Tibial artery (tissue), 4 donors: ENCODE measurements at regions not wholly inside any gene's neighbourhood (a gene's known extent, or its start where the extent isn't known, plus 50 kb on each side); places are given as distances from the start of the nearest gene placed in this dataset.
"Not testable (repeated sequence)": the region's sequence is repeated elsewhere in the genome, so short reads cannot be mapped to it uniquely, and the experiment has no call there.

ENCODE experiments used
- DNase-seq, 2 donors: peaks; one replicate each; pipeline ENCODE4 v3.0.0-alpha.2; 2019
- H3K27ac ChIP-seq, 2 donors: fragments of 200-600 bp; sonication (generic) in 1 of 2; 1 replicate in 1 of 2; 2 replicates in 1 of 2; pipeline ENCODE4 v1.5.1; 2018 to 2019; ENCODE audit warnings: mild to moderate bottlenecking in 1 of 2
- H3K27me3 ChIP-seq, 2 donors: fragments of 200-600 bp; sonication (generic) in 1 of 2; one replicate each; pipeline versions ENCODE4 v1.5.1 to v1.6.0; 2016 to 2019
- H3K36me3 ChIP-seq, 3 donors: fragments of 200-600 bp; sonication (generic) in 2 of 3; one replicate each; pipeline ENCODE4 v1.5.1; 2016 to 2019; ENCODE audit warnings: mild to moderate bottlenecking in 2 of 3
- H3K4me1 ChIP-seq, 4 donors: fragments of 200-600 bp; sonication (generic) in 2 of 4; 1 replicate in 3 of 4; 2 replicates in 1 of 4; pipeline ENCODE4 v1.5.1; 2016 to 2019
- H3K4me3 ChIP-seq, 2 donors: fragments of 200-600 bp; sonication (generic) in 1 of 2; 1 replicate in 1 of 2; 2 replicates in 1 of 2; pipeline ENCODE4 v1.5.1; 2018 to 2019; ENCODE audit warnings: mild to moderate bottlenecking in 2 of 2
- H3K9me3 ChIP-seq, 3 donors: fragments of 200-600 bp; sonication (generic) in 1 of 3; one replicate each; pipeline ENCODE4 v1.5.1; 2016 to 2019
- CTCF ChIP-seq, 2 experiments: fragments of 200-600 bp in 1 of 2; fragments of 450-650 bp in 1 of 2; IDR thresholded peaks; one replicate each; pipeline ENCODE4 v1.5.1; 2017 to 2019; ENCODE audit warnings: antibody characterized with exemption in 2 of 2, mild to moderate bottlenecking in 1 of 2, moderate library complexity in 1 of 2
- intact Hi-C: fragments of 100-400 bp; cut with DNase I; formaldehyde crosslinking; loops from one replicate; pipeline ENCODE4 v1.15.0; 2023; ENCODE audit warnings: low total_unique reads

- H3K4me3 ChIP-seq = no peak overlapping the region
- H3K36me3 ChIP-seq = no peaks in the 10 kb centered on the region
- TF ChIP-seq CTCF (IDR thresholded peaks at IDR 0.05) = no peak
- no peaks in the 10 kb centered on the region for H3K4me1 ChIP-seq
- DNase-seq = no peak
- no peak overlapping the region for H3K27ac ChIP-seq
- H3K27me3 ChIP-seq = no peaks in the 10 kb centered on the region
- intact Hi-C loops = no loop called here
- H3K9me3 ChIP-seq = no peaks in the 10 kb centered on the region
These were observed 317.8 kb downstream of the SH2D4B start for GRCh38 chr10:80855348-80855971.

- no peaks in the 10 kb centered on the region for H3K4me1 ChIP-seq
- no peaks in the 10 kb centered on the region for H3K36me3 ChIP-seq
- H3K27ac ChIP-seq = no peak overlapping the region
- no peaks in the 10 kb centered on the region for H3K27me3 ChIP-seq
- H3K9me3 ChIP-seq = no peaks in the 10 kb centered on the region
- H3K4me3 ChIP-seq = no peak overlapping the region
- no peak for DNase-seq
- intact Hi-C loops = no loop called here
- TF ChIP-seq CTCF (IDR thresholded peaks at IDR 0.05) = no peak
These were observed 318.5 kb downstream of the SH2D4B start for GRCh38 chr10:80856186-80856585.

GRCh38 chr10:80859279-80859678, 321.6 kb downstream of the SH2D4B start:
- H3K36me3 ChIP-seq, H3K27me3 ChIP-seq, intact Hi-C loops, H3K9me3 ChIP-seq, H3K27ac ChIP-seq, H3K4me3 ChIP-seq, H3K4me1 ChIP-seq, DNase-seq: not testable (repeated sequence)

DNA sequence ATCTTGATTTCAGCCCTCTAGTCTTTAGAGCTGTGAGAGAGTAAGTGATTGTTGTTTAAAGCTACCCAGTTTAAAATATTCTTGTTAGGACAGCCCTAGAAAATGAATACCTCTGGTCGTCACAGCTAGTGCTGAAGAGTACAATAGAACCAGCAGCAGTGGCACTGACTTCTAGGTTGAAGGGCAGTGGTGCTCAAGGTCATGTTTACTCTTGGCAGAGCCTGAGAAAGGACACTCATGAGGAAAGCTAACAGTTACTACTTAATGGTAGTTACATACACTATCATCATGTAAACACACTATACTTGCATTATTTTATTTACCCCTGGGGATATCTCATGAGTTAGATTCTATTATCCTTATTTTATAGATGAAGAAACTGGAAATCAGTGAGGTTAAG, 323.0 kb downstream of the SH2D4B start:
- Histone ChIP-seq H3K27ac (no peak overlapping the region), H3K4me1 (no peaks in the 10 kb centered on the region), H3K27me3 (no peaks in the 10 kb centered on the region), H3K36me3 (no peaks in the 10 kb centered on the region), H3K4me3 (no peak overlapping the region), H3K9me3 (no peaks in the 10 kb centered on the region)
- no peak for DNase-seq
- TF ChIP-seq CTCF (IDR thresholded peaks at IDR 0.05) = no peak
- intact Hi-C loops = no loop called here

- no peak for DNase-seq
- no peak for TF ChIP-seq CTCF (IDR thresholded peaks at IDR 0.05)
- Histone ChIP-seq H3K27me3 (no peaks in the 10 kb centered on the region), H3K9me3 (no peaks in the 10 kb centered on the region), H3K4me3 (no peak overlapping the region), H3K4me1 (no peaks in the 10 kb centered on the region), H3K27ac (no peak overlapping the region), H3K36me3 (no peaks in the 10 kb centered on the region)
- intact Hi-C loops = no loop called here
These were observed 324.2 kb downstream of the SH2D4B start for GRCh38 chr10:80861882-80862281.

- no peak overlapping the region for H3K27ac ChIP-seq
- TF ChIP-seq CTCF (IDR thresholded peaks at IDR 0.05) = no peak
- no peak for DNase-seq
- H3K27me3 ChIP-seq = no peaks in the 10 kb centered on the region
- intact Hi-C loops = no loop called here
- H3K4me3 ChIP-seq = no peak overlapping the region
- no peaks in the 10 kb centered on the region for H3K4me1 ChIP-seq
- no peaks in the 10 kb centered on the region for H3K9me3 ChIP-seq
- no peaks in the 10 kb centered on the region for H3K36me3 ChIP-seq
These were observed 332.6 kb downstream of the SH2D4B start for GRCh38 chr10:80870282-80870681.
